Adipocyte (in vitro differentiated cells): ENCODE measurements at regions not wholly inside any gene's neighbourhood (a gene's known extent, or its start where the extent isn't known, plus 50 kb on each side); places are given as distances from the start of the nearest gene placed in this dataset.

ENCODE experiments used
- DNase-seq: peaks from one replicate; pipeline ENCODE4 v3.0.0-alpha.2; 2015; ENCODE audit warnings: low read depth
- H3K27me3 ChIP-seq: replicated peaks from 2 replicates; pipeline ENCODE4 v1.7.0; 2013; ENCODE audit warnings: mild to moderate bottlenecking, low read length, moderate library complexity; ENCODE audit not compliant: control insufficient read depth, insufficient read depth
- H3K36me3 ChIP-seq: 2 replicates; pipeline ENCODE4 v1.7.0; 2013; ENCODE audit warnings: low read length, mild to moderate bottlenecking, moderate library complexity; ENCODE audit not compliant: control insufficient read depth, insufficient read depth, severe bottlenecking
- H3K4me1 ChIP-seq: 2 replicates; pipeline ENCODE4 v1.7.0; 2013; ENCODE audit warnings: mild to moderate bottlenecking, low read length, moderate library complexity; ENCODE audit not compliant: control insufficient read depth, insufficient read depth
- H3K4me3 ChIP-seq: 2 replicates; pipeline ENCODE4 v1.7.0; 2013; ENCODE audit warnings: mild to moderate bottlenecking, low read length, moderate library complexity
- H3K9ac ChIP-seq: 2 replicates; pipeline ENCODE4 v1.7.0; 2013; ENCODE audit warnings: mild to moderate bottlenecking, low read length, moderate library complexity
- H3K9me3 ChIP-seq: 2 replicates; pipeline ENCODE4 v1.7.0; 2013; ENCODE audit warnings: mild to moderate bottlenecking, low read length, moderate library complexity; ENCODE audit not compliant: control insufficient read depth

- DNase-seq: no peak
- H3K9me3 ChIP-seq: no peaks in the 10 kb centered on the region
- H3K4me1 ChIP-seq: peaks cover 11% of the 10 kb centered on the region
- no peaks in the 10 kb centered on the region for H3K36me3 ChIP-seq
- no peak overlapping the region for H3K4me3 ChIP-seq
- H3K9ac ChIP-seq: no peak overlapping the region
- no peaks in the 10 kb centered on the region for H3K27me3 ChIP-seq
These were observed 476.1 kb upstream of the SOX5 start for GRCh38 chr12:24425601-24425970.

DNA sequence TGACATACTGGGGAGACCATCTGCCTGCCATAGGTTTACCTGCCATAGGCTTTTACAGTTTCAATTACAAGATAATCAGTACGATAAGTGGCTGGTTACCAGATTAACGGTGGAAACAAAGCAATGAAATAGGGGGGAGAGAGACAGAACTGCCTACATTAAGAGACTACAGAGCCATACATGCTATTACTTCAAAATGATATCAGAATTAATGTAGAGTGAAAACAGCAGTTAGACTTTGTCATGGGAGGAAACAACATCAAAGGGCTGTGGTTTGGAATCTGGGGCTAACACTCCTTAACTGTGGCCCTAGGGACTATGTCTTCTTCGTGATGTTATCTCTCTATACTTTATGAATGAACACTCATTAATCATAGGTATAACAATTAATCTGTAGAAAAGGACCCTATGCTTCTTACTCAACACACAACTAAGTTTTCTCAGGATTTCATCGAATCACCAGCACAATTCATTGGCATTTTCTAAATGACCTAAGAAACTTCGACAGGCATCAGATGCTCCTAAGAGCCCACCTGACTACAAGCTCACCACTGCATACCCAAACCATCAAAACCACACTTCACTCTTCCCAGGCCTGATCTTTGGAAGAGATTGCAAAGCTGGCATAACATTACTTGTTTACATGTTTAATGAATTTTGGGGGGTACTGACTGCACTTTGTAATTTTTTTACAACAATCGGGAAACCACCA, 475.6 kb upstream of the SOX5 start:
- Histone ChIP-seq H3K9me3 (no peaks in the 10 kb centered on the region), H3K9ac (no peak overlapping the region), H3K36me3 (no peaks in the 10 kb centered on the region), H3K4me1 (peaks cover 11% of the 10 kb centered on the region), H3K27me3 (no peaks in the 10 kb centered on the region), H3K4me3 (no peak overlapping the region)
- DNase-seq: no peak

GRCh38 chr12:24424376-24424775, 474.9 kb upstream of the SOX5 start:
- Histone ChIP-seq H3K4me3 (no peak overlapping the region), H3K36me3 (no peaks in the 10 kb centered on the region), H3K9ac (no peak overlapping the region), H3K4me1 (peaks cover 11% of the 10 kb centered on the region), H3K9me3 (no peaks in the 10 kb centered on the region), H3K27me3 (no peaks in the 10 kb centered on the region)
- DNase-seq: no peak

GRCh38 chr12:24423611-24424010, 474.1 kb upstream of the SOX5 start:
- Histone ChIP-seq H3K9ac (no peak overlapping the region), H3K4me3 (no peak overlapping the region), H3K4me1 (peaks cover 11% of the 10 kb centered on the region), H3K9me3 (no peaks in the 10 kb centered on the region), H3K36me3 (no peaks in the 10 kb centered on the region), H3K27me3 (no peaks in the 10 kb centered on the region)
- DNase-seq: no peak

GRCh38 chr12:24421759-24422158, 472.3 kb upstream of the SOX5 start:
- H3K9me3 ChIP-seq: no peaks in the 10 kb centered on the region
- H3K27me3 ChIP-seq: no peaks in the 10 kb centered on the region
- H3K9ac ChIP-seq: no peak overlapping the region
- H3K36me3 ChIP-seq: no peaks in the 10 kb centered on the region
- H3K4me1 ChIP-seq: peaks cover 11% of the 10 kb centered on the region
- no peak for DNase-seq
- H3K4me3 ChIP-seq: no peak overlapping the region

GRCh38 chr12:24418157-24418556, 468.7 kb upstream of the SOX5 start:
- no peak overlapping the region for H3K9ac ChIP-seq
- no peak overlapping the region for H3K4me3 ChIP-seq
- no peaks in the 10 kb centered on the region for H3K4me1 ChIP-seq
- DNase-seq: no peak
- no peaks in the 10 kb centered on the region for H3K36me3 ChIP-seq
- no peaks in the 10 kb centered on the region for H3K27me3 ChIP-seq
- no peaks in the 10 kb centered on the region for H3K9me3 ChIP-seq

- Histone ChIP-seq H3K36me3 (no peaks in the 10 kb centered on the region), H3K27me3 (no peaks in the 10 kb centered on the region), H3K4me1 (no peaks in the 10 kb centered on the region), H3K9me3 (no peaks in the 10 kb centered on the region), H3K9ac (no peak overlapping the region), H3K4me3 (no peak overlapping the region)
- DNase-seq: no peak
These were observed 467.1 kb upstream of the SOX5 start for GRCh38 chr12:24416423-24417109.

DNA sequence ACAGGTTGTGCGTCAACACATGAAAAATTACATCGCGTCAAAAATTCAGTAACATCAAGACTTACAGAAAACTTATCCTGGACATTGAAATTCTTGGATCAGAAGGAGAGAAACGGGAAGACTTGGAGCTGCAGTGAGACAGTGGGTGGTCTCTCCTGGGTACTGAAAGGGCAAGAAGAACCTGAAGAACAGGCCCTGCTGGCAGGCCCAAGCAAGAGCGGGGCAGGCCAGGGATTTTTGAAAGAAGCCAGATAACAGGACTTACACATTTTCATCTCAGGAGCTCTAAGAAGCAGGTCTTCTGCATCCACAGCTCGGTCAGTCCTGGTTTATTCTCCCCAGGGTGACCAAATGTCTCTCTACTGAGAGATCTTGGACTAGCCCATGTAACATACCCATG, 466.5 kb upstream of the SOX5 start:
- no peaks in the 10 kb centered on the region for H3K9me3 ChIP-seq
- no peak overlapping the region for H3K9ac ChIP-seq
- H3K36me3 ChIP-seq: no peaks in the 10 kb centered on the region
- no peaks in the 10 kb centered on the region for H3K4me1 ChIP-seq
- H3K27me3 ChIP-seq: no peaks in the 10 kb centered on the region
- no peak for DNase-seq
- no peak overlapping the region for H3K4me3 ChIP-seq

DNA sequence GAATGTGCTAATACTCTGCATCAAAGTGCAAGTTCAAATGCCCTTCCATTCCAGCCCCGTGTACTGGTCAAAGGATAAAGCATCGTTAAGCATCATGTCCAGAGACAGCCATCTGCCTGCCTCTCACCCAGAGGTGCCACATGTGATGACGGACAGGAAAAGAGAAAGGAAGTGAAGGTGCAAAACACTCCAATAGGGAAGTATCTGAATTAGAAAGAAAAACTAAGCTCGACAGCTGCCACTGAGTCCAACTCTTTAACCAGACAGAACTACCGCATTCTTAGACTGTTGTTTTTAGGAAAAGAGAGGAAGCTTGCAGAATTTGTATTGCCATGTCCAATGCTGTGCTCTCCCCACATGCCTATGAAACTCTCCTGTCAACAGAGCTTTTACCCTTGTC, 465.0 kb upstream of the SOX5 start:
- no peak for DNase-seq
- Histone ChIP-seq H3K9ac (no peak overlapping the region), H3K9me3 (no peaks in the 10 kb centered on the region), H3K27me3 (no peaks in the 10 kb centered on the region), H3K4me3 (no peak overlapping the region), H3K36me3 (no peaks in the 10 kb centered on the region), H3K4me1 (no peaks in the 10 kb centered on the region)

GRCh38 chr12:24411948-24412347, 462.5 kb upstream of the SOX5 start:
- no peak overlapping the region for H3K4me3 ChIP-seq
- H3K27me3 ChIP-seq: no peaks in the 10 kb centered on the region
- DNase-seq: no peak
- H3K36me3 ChIP-seq: no peaks in the 10 kb centered on the region
- H3K9me3 ChIP-seq: no peaks in the 10 kb centered on the region
- no peak overlapping the region for H3K9ac ChIP-seq
- no peaks in the 10 kb centered on the region for H3K4me1 ChIP-seq

DNA sequence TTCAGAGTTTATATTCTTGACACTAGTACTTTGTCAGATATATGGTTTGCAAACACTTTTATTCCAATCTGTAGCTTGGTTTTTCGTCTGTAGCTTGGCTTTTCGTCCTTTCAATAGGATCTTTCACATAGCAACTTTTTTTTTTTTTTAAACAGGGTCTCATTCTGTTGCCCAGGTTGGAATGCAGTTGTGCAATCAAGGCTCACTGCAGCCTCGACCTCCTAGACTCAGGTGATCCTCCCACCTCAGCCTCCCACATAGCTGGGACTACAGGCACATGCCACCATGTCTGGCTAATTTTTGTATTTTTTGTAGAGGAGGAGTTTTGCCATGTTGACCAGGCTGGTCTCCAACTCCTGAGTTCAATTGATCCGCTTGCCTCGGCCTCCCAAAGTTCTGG, 460.4 kb upstream of the SOX5 start:
- Histone ChIP-seq H3K4me1 (no peaks in the 10 kb centered on the region), H3K9ac (no peak overlapping the region), H3K4me3 (no peak overlapping the region), H3K36me3 (peaks cover 8% of the 10 kb centered on the region), H3K9me3 (no peaks in the 10 kb centered on the region), H3K27me3 (no peaks in the 10 kb centered on the region)
- no peak for DNase-seq

DNA sequence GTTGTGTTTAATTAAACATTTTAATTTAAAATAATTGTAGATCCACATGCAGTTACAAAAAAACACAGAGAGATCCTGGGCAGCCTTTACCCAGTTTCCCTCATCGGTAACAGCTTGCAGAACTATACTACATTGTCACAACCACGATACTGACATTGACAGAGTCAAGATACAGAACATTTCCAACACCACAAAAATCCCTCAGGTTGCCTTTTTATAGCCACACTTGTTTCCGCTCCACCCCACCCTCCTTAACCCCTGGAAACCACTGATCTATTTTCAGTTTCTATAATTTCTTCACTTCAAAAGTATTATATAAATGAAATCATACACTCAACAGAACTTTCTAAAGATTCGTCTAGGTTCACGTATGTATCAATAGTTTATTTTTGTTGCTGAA, 458.8 kb upstream of the SOX5 start:
- Histone ChIP-seq H3K9ac (no peak overlapping the region), H3K4me3 (no peak overlapping the region), H3K4me1 (no peaks in the 10 kb centered on the region), H3K36me3 (peaks cover 11% of the 10 kb centered on the region), H3K9me3 (no peaks in the 10 kb centered on the region), H3K27me3 (no peaks in the 10 kb centered on the region)
- no peak for DNase-seq
